Stimulated activated naive CD8-positive, alpha-beta T cell treated with anti-CD3 and anti-CD28 coated beads, Interleukin-15, amount 100 ng/mL, for 72 hours (primary cell): ENCODE measurements at regions not wholly inside any gene's neighbourhood (a gene's known extent, or its start where the extent isn't known, plus 50 kb on each side); places are given as distances from the start of the nearest gene placed in this dataset.
"Not testable (repeated sequence)": the region's sequence is repeated elsewhere in the genome, so short reads cannot be mapped to it uniquely, and the experiment has no call there.

Source experiments
- ATAC-seq: fragments of 150-1000 bp; cut with Tn5 transposase; 2 replicates; pipeline ENCODE4 v1.10.0; 2021; ENCODE audit warnings: mild to moderate bottlenecking, moderate library complexity
- DNase-seq, 2 donors: peaks; one replicate each; pipeline ENCODE4 v3.0.0; 2021 to 2022
- H3K27ac Mint-ChIP-seq, 2 donors: one replicate each; pipeline ENCODE4 v1.8.0; 2022; ENCODE audit warnings: mild to moderate bottlenecking in 2 of 2, mixed read lengths in 2 of 2, moderate library complexity in 2 of 2
- H3K27me3 Mint-ChIP-seq: one replicate; pipeline ENCODE4 v1.8.0; 2022; ENCODE audit warnings: mixed read lengths
- H3K4me1 Mint-ChIP-seq: one replicate; pipeline ENCODE4 v1.8.0; 2022; ENCODE audit warnings: mild to moderate bottlenecking, mixed read lengths
- H3K4me3 Mint-ChIP-seq, 2 donors: one replicate each; pipeline ENCODE4 v1.8.0; 2022; ENCODE audit warnings: mild to moderate bottlenecking in 2 of 2, mixed read lengths in 2 of 2, moderate library complexity in 1 of 2
- H3K9me3 Mint-ChIP-seq, 2 donors: one replicate each; pipeline ENCODE4 v1.8.0; 2022; ENCODE audit warnings: mixed read lengths in 2 of 2

DNA sequence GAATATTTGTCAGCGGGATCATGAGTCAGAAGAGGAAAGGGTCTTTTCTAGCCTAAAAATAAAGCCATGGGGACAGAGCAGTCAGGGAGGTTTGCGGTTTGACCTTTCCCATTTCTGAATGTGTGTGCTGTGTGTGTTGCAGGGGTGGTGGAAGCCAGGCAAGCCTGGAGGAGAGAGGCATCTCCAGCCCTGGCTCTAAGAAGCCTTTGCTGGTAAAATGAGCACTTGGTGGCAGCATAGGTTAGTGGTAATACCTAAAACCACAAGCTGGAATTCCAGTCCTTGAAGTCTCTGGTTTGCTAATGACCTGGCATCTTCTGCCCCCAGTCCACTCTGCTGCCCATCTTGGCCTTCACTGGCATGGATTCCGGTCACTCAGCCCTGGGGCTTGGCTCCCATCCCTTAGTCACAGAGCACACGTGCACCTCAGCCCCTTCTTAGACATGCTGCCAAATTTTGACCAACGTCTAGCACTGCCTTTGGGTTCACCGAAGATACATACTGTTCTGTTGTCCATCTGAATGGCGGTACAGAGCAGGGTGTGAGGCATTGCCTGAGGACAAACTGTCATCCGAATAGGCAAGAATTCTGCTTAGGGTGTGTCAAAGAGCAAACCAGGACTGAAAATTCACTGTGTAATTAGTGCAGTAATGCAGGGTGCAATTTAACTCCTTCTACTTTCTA lies 52.7 kb downstream of the KCNA5 start:
- no peak for ATAC-seq
- H3K27me3 Mint-ChIP-seq: peaks cover 18% of the 10 kb centered on the region
- H3K9me3 Mint-ChIP-seq: no peaks in the 10 kb centered on the region
- no peaks in the 10 kb centered on the region for H3K4me1 Mint-ChIP-seq
- H3K4me3 Mint-ChIP-seq: no peak overlapping the region
- no peak for DNase-seq
- H3K27ac Mint-ChIP-seq: no peak overlapping the region

DNA sequence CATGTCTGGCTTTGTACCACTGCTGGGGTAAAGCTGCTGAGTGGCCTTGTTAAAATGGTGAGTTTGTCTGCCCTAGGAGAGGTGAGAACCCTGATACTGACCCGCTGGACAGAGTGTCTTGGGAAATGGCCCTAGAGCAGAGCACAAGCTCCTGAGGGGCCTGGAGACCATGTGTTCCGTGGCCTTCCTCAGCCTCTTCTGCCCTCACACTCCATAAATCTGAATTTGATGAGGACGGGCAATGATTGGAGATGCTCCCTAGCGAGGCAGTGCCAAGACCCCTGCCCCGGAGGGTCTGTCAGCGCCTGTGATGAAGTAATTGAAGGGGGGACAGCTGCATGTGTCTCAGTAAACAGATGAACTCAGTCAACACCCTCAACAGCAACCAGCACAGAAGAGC lies 54.1 kb downstream of the KCNA5 start:
- Mint-ChIP-seq H3K4me1 (no peaks in the 10 kb centered on the region), H3K4me3 (no peak overlapping the region), H3K27me3 (peaks cover 19% of the 10 kb centered on the region), H3K9me3 (no peaks in the 10 kb centered on the region), H3K27ac (no peak overlapping the region)
- no peak for DNase-seq
- ATAC-seq: no peak

DNA sequence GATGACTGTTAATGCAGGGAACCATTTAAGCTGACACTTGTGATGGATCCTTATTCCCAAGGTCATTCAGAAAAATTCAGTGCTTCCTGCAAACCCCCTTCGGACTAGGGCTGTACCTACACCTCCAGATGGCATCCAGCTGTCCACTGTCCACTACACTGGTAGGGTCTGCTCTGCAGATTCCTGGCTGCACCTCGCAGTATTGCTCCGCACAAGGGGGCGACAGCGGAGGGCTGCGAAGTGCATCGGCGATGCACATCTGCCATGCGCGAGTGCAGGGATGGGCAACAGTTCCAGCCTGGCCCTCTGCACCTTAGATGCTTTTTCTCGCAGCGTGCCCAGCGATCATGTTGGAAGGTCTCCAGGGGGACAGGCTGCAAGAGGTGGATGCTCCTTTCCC lies 55.5 kb downstream of the KCNA5 start:
- ATAC-seq: no peak
- H3K27me3 Mint-ChIP-seq: peaks cover 11% of the 10 kb centered on the region

DNA sequence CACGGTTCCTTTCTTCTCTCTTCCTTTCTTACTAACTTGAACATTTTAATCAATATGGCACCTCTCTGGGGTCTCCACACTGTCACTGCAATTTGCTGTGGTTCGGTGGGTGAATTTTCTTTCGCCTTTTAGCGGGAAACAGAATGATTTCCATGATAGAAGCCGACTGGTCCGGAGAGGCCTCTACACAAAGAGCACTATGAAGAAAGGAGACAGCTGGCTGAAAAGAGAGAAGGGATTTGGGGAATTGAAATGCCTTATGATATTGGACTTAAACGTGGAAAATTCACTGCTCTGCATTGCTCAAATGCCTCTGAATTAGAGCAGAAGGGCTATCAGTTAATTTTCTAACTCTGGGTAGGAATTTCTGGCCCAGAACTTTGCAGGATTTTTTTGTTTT lies 55.9 kb downstream of the KCNA5 start:
- Mint-ChIP-seq H3K27me3 (peaks cover 11% of the 10 kb centered on the region), H3K4me3 (no peak overlapping the region), H3K4me1 (no peaks in the 10 kb centered on the region), H3K9me3 (no peaks in the 10 kb centered on the region), H3K27ac (no peak overlapping the region)
- ATAC-seq: no peak
- DNase-seq: no peak

More for the DNA sequence above, 55.5 kb downstream of the KCNA5 start:
- Mint-ChIP-seq H3K4me3 (no peak overlapping the region), H3K4me1 (no peaks in the 10 kb centered on the region), H3K9me3 (no peaks in the 10 kb centered on the region), H3K27ac (no peak overlapping the region)
- DNase-seq: no peak

DNA sequence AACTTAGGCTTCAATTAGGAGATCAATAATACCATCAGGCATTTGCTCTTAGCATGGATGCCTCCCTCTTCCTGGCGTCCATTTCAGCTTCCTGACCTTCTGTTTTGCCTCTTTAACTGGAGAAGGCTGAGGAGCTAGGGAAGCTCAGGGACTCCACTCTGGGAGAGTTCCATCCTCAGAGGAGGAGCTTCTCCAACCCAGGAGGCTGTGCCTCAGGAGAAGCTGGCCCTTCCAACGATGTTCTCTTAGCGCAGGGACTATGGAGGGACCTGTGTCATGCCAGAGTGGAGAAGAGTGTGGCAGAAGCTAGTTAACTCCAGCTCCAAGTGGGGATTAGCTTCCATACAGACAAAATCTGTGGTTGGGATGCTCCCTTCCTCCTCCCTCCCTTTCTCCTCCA lies 58.0 kb downstream of the KCNA5 start:
- ATAC-seq: no peak
- Mint-ChIP-seq H3K27me3 (peaks cover 11% of the 10 kb centered on the region), H3K27ac (no peak overlapping the region), H3K4me1 (no peaks in the 10 kb centered on the region), H3K9me3 (peaks cover 0 to 6% of the 10 kb centered on the region in 2 donors), H3K4me3 (no peak overlapping the region)
- no peak for DNase-seq

DNA sequence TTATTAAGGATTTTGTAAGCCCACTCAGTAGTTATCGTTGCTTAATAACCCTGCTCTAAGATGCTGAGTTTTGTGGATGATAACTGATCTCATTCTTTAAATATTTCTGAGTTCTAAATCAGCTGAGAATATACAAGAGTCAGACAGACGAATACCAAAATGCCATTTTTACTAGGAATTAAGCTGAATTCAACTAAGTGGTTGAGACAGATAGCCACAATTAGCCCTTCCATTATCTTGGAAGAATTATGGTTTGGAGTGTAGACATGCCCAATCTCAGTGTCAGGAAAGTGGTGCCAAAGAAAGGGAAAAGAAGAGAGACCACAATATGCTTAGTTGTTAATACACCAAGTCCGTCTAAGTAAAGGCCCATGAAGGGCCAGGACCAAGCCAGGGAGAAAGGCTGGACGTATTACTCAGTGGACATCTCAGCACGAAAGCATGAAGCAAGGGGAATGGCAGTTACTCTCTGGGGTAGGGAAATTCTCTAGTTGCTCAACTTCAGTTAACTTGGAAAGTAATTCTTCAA lies 58.6 kb downstream of the KCNA5 start:
- no peak for DNase-seq
- peaks cover 11% of the 10 kb centered on the region for H3K27me3 Mint-ChIP-seq
- no peak overlapping the region for H3K4me3 Mint-ChIP-seq
- H3K9me3 Mint-ChIP-seq: peaks cover 0 to 6% of the 10 kb centered on the region in 2 donors
- no peaks in the 10 kb centered on the region for H3K4me1 Mint-ChIP-seq
- no peak overlapping the region for H3K27ac Mint-ChIP-seq
- ATAC-seq: no peak

DNA sequence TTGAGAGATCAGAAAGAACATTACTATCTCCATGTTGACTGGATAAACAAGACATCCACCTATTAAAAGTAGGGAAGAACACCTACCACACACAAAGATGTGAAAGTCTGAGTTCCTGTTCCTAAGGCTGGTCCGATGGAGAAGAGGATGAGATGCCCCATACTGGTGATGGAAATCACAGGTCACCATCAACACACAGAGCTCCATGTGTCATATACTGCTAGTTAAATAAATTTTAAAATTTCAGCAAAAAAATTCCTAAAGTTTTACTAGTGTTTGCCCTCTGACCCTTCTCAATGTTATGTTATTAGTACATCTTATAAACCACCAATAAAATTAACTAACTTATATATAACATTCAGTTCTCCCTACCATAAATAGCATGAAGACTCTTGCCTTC lies 59.1 kb downstream of the KCNA5 start:
- no peaks in the 10 kb centered on the region for H3K4me1 Mint-ChIP-seq

DNA sequence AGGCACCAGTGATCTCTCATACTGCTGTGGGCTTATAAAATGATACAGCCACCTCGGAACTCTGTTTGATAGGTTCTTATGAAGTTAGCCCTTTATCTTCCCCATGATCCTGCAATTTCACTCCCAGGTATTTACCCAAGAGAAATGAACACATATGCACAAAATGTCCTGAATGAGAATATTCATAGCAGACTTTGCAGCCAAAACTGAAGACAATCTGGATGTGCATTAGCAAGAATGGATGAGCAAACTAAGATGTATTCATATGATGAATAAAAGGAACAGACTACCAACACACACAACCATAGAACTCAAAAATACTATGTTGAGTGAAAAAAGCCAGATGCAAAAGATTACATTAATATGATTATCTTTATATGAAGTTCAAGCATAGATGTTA lies 66.7 kb downstream of the KCNA5 start:
- Mint-ChIP-seq H3K4me1 (no peaks in the 10 kb centered on the region), H3K9me3 (peaks cover 0 to 6% of the 10 kb centered on the region in 2 donors), H3K27ac (no peak overlapping the region), H3K4me3 (no peak overlapping the region), H3K27me3 (peaks cover 34% of the 10 kb centered on the region)
- DNase-seq (no peak), ATAC-seq (no peak)

More for the DNA sequence above, 59.1 kb downstream of the KCNA5 start:
- ATAC-seq: no peak
- Mint-ChIP-seq H3K27ac (no peak overlapping the region), H3K9me3 (peaks cover 0 to 6% of the 10 kb centered on the region in 2 donors), H3K4me3 (no peak overlapping the region), H3K27me3 (peaks cover 12% of the 10 kb centered on the region)
- DNase-seq: no peak

DNA sequence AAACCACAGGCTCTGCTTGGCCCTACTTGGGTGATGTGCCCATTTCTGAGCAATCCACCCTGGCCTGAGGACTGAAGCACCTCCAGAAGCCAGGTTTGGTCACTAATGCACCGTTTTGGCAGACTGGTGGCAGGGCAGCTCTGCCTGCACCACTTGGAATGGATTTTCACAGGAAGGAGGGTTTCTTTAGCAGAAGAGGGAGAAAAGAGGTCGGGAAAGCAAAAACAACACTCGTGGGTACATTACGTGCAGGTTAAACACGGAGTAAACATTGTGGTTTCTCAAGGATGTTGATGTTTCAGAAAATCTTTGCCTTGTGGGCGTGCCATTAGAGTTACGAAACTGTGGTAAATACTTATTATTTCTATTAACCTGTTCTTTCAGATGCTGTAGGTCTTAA lies 70.8 kb downstream of the KCNA5 start:
- ATAC-seq (no peak), DNase-seq (no peak)
- H3K9me3 Mint-ChIP-seq: no peaks in the 10 kb centered on the region
- no peaks in the 10 kb centered on the region for H3K4me1 Mint-ChIP-seq
- peaks cover 16% of the 10 kb centered on the region for H3K27me3 Mint-ChIP-seq
- H3K27ac Mint-ChIP-seq: no peak overlapping the region
- H3K4me3 Mint-ChIP-seq: no peak overlapping the region

DNA sequence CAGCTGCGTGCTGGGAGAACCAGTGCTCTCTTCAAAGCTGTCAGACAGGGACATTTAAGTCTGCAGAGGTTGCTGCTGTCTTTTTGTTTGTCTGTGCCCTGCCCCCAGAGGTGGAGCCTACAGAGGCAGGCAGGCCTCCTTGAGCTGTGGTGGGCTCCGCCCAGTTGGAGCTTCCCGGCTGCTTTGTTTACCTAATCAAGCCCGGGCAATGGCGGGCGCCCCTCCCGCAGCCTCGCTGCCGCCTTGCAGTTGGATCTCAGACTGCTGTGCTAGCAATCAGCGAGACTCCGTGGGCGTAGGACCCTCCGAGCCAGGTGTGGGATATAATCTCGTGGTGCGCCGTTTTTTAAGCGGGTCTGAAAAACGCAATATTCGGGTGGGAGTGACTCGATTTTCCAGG lies 78.1 kb downstream of the KCNA5 start:
- not testable (repeated sequence) for H3K27ac Mint-ChIP-seq, H3K4me3 Mint-ChIP-seq, H3K27me3 Mint-ChIP-seq, H3K9me3 Mint-ChIP-seq, H3K4me1 Mint-ChIP-seq, DNase-seq, ATAC-seq

DNA sequence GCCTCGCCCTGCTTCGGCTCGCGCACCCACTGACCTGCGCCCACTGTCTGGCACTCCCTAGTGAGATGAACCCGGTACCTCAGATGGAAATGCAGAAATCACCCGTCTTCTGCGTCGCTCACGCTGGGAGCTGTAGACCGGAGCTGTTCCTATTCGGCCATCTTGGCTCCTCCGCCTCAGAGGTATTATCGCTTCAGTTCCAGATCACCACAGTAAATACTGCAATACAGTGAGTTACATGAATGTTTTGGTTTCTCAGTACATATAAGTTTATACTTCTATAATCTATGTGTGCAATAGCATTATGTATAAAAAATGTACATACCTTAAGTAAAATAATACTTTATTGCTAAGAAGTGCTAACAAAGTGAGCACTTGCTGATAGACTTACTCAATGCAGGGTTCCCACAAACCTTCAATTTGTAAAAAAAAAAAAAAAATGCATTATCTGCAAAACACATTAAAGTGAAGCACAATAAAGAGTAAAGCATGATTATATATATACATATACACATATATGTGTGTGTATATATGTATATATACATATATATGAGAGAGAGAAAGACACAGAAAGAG lies 78.7 kb downstream of the KCNA5 start:
- H3K4me1 Mint-ChIP-seq, DNase-seq, H3K9me3 Mint-ChIP-seq, H3K27ac Mint-ChIP-seq, ATAC-seq, H3K4me3 Mint-ChIP-seq, H3K27me3 Mint-ChIP-seq: not testable (repeated sequence)

DNA sequence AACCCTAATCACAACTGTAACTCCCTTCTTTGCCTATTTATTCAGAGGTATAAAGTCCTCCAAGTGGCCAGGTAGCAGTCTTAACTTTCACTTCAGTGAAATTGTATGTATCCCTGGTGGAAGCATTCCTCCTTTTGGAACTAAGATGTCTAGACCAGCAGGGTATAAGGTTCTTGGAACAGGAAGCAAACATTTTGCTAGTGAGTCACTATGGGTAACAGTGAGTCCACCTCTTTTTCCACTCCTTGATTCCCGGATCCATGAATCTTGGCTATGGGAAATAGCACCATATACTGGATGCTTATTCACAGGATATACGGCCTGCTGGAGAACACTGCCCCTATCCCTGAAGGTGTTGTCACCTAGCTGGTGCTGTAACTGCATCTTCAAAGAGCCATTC lies 80.2 kb downstream of the KCNA5 start:
- no peaks in the 10 kb centered on the region for H3K9me3 Mint-ChIP-seq
- DNase-seq (no peak), ATAC-seq (no peak)
- H3K4me1 Mint-ChIP-seq: no peaks in the 10 kb centered on the region
- no peak overlapping the region for H3K27ac Mint-ChIP-seq
- peaks cover 9% of the 10 kb centered on the region for H3K27me3 Mint-ChIP-seq
- no peak overlapping the region for H3K4me3 Mint-ChIP-seq

DNA sequence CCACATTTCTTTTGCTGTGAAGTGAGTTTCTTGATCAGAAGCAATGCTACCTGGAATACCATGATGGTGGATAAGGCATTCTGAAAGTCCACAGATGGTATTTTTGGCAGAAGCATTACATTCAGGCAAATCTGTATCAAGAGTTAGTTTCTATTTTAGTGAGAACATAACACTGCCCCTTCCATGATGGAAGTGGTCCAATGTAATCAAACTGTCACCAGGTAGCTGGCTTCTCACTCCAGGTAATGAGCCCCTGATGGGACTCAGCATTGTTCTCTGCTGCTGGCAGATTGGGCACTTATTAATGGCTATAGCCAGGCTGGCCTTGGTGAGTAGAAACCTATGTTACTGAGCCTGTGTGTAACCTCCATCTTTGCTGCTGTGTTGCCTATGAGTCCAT lies 80.7 kb downstream of the KCNA5 start:
- H3K27ac Mint-ChIP-seq: no peak overlapping the region
- H3K9me3 Mint-ChIP-seq: no peaks in the 10 kb centered on the region
- no peak for DNase-seq
- H3K4me3 Mint-ChIP-seq: no peak overlapping the region
- ATAC-seq: no peak
- peaks cover 9% of the 10 kb centered on the region for H3K27me3 Mint-ChIP-seq
- H3K4me1 Mint-ChIP-seq: no peaks in the 10 kb centered on the region

DNA sequence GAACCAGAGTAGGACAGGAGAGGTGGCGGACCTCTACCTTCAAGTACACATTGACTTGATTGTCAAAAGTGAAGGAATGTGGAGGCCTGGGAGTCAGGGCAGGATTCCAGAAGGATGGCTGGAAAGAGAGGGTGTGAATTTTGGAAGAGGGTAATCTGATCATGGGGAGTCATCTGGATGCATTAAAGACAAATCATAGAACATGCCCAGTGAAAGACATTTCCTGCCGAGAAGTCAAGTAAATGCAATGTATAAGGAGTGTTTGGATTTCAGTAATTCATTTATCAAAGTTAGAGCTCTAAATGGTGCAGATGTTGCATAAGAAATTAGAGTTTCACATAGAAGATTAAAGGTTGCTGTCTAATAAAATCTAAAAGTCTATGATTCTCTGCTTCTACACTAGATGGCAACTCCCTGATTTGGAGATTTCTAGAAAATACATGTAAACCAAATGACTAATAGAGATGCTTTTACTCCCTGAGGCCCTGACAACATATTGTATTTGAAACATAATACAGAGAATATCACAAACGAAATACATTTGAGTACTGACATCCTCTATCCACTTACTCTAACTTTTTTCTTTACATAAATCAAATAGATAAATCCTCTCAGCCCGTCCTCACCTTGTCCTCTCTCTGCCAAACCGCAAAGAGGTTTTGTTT lies 91.3 kb downstream of the KCNA5 start:
- Mint-ChIP-seq H3K27me3 (peaks cover 57% of the 10 kb centered on the region), H3K27ac (no peak overlapping the region), H3K4me1 (no peaks in the 10 kb centered on the region), H3K9me3 (no peaks in the 10 kb centered on the region), H3K4me3 (no peak overlapping the region)
- ATAC-seq (no peak), DNase-seq (no peak)

DNA sequence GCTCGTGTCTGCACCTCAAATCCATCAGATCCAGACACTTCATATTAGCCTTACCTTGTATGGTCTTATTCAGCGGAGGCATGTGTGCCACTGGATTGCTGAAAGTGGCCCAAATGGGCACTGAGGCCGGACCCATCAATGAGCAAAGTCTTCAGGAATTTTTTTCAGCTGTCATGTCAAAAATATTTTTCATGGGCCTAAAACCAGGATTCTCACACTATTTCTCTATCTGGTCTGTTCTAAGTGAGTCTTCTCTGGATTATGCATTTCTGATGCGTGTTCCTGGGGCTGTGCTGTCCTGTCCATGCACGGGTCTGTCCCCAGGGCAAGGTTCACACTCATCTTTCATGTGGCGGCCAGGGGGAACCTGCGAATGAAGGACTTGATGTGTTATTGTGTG lies 94.6 kb downstream of the KCNA5 start:
- Mint-ChIP-seq H3K4me3 (no peak overlapping the region), H3K27me3 (peaks cover 42% of the 10 kb centered on the region), H3K9me3 (no peaks in the 10 kb centered on the region), H3K27ac (no peak overlapping the region), H3K4me1 (no peaks in the 10 kb centered on the region)
- ATAC-seq (no peak), DNase-seq (no peak)

DNA sequence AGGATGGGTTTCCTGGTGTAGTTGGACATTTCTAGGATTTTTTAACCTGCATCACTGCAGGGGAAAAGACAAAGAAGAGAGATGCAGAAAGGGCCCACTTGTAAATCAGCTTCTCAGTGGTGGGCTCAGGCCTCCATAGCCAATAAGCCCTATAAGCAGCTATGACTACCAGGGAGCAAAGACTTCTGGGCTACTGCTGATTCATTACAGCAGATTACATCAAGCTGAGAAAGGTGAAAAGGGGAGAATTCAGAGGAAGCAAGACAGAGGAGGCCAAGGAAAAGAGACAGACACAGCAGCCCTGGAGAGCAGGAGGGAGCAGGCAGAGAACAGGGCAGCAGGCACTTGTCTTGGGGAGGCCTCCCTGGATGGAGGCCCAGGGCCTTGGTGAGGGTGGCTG lies 95.2 kb downstream of the KCNA5 start:
- no peaks in the 10 kb centered on the region for H3K9me3 Mint-ChIP-seq
- H3K4me3 Mint-ChIP-seq: no peak overlapping the region
- H3K27me3 Mint-ChIP-seq: peaks cover 42% of the 10 kb centered on the region
- no peaks in the 10 kb centered on the region for H3K4me1 Mint-ChIP-seq
- no peak for DNase-seq
- peak overlapping the region in 1 of 2 donors; percentile 47 for H3K27ac Mint-ChIP-seq
- ATAC-seq: no peak
